HG03520 (cell line): ENCODE measurements at regions not wholly inside any gene's neighbourhood (a gene's known extent, or its start where the extent isn't known, plus 50 kb on each side); places are given as distances from the start of the nearest gene placed in this dataset.
"Not testable (repeated sequence)": the region's sequence is repeated elsewhere in the genome, so short reads cannot be mapped to it uniquely, and the experiment has no call there.

ENCODE experiments used
- ATAC-seq: cut with Tn5 transposase; IDR thresholded peaks from one replicate; pipeline ENCODE4 v1.9.1; 2021; ENCODE audit warnings: mild to moderate bottlenecking, moderate library complexity; ENCODE audit not compliant: unreplicated experiment

GRCh38 chr11:93032580-93032979 is 63.1 kb downstream of the MTNR1B start:
- no peak for ATAC-seq

GRCh38 chr11:93033093-93033492 is 63.6 kb downstream of the MTNR1B start:
- no peak for ATAC-seq

GRCh38 chr11:93034031-93034722 is 64.7 kb downstream of the MTNR1B start:
- ATAC-seq, result no peak

- ATAC-seq, result no peak
Measured at GRCh38 chr11:93034723-93035039, 65.2 kb downstream of the MTNR1B start.

GRCh38 chr11:93038521-93038920 is 69.1 kb downstream of the MTNR1B start:
- ATAC-seq, result no peak

- no peak for ATAC-seq
Measured at GRCh38 chr11:93039531-93040240, 70.2 kb downstream of the MTNR1B start.

GRCh38 chr11:93041682-93042081 is 72.2 kb downstream of the MTNR1B start:
- ATAC-seq, result no peak

- ATAC-seq, result not testable (repeated sequence)
Measured at GRCh38 chr11:93043186-93043585, 73.7 kb downstream of the MTNR1B start.

GRCh38 chr11:93049740-93050139 is 80.3 kb downstream of the MTNR1B start:
- ATAC-seq, result no peak

- no peak for ATAC-seq
Measured at GRCh38 chr11:93051186-93051585, 81.7 kb downstream of the MTNR1B start.

GRCh38 chr11:93053864-93054263 is 84.4 kb downstream of the MTNR1B start:
- no peak for ATAC-seq

- no peak for ATAC-seq
Measured at GRCh38 chr11:93054279-93054678, 84.8 kb downstream of the MTNR1B start.

GRCh38 chr11:93054881-93055280 is 85.4 kb downstream of the MTNR1B start:
- peak; percentile 73 for ATAC-seq

GRCh38 chr11:93059117-93059957 is 89.9 kb downstream of the MTNR1B start:
- ATAC-seq, result no peak

- ATAC-seq, result no peak
Measured at GRCh38 chr11:93063086-93063485, 93.6 kb downstream of the MTNR1B start.

GRCh38 chr11:93065074-93065674 is 95.7 kb downstream of the MTNR1B start:
- ATAC-seq, result not testable (repeated sequence)

- ATAC-seq, result no peak
Measured at GRCh38 chr11:93067881-93068390, 98.5 kb downstream of the MTNR1B start.

- ATAC-seq, result no peak
Measured at GRCh38 chr11:93072229-93072914, 102.9 kb downstream of the MTNR1B start.

- no peak for ATAC-seq
Measured at GRCh38 chr11:93073026-93073425, 103.6 kb downstream of the MTNR1B start.

GRCh38 chr11:93073508-93074280 is 104.2 kb downstream of the MTNR1B start:
- no peak for ATAC-seq
